Spleen (tissue), 7 donors: ENCODE measurements at regions not wholly inside any gene's neighbourhood (a gene's known extent, or its start where the extent isn't known, plus 50 kb on each side); places are given as distances from the start of the nearest gene placed in this dataset.

ENCODE experiments used
- CTCF ChIP-seq, 11 experiments: fragments of 200-600 bp in 7 of 11; fragments of 450-650 bp in 4 of 11; sonication (generic) in 4 of 11; IDR thresholded peaks in 8 of 11; conservative IDR thresholded peaks in 3 of 11; 1 replicate in 7 of 11; 2 replicates in 4 of 11; pipeline versions ENCODE4 v1.4.0 to v1.8.0; 2016 to 2021; ENCODE audit warnings: antibody characterized with exemption in 11 of 11, inconsistent platforms in 4 of 11, mild to moderate bottlenecking in 1 of 11
- POLR2A ChIP-seq, 3 donors: fragments of 450-650 bp; IDR thresholded peaks; one replicate each; pipeline ENCODE4 v1.5.1; 2017; ENCODE audit warnings: antibody characterized with exemption in 3 of 3, mild to moderate bottlenecking in 1 of 3
- donor health status: DM: no; HTN: no; CAD: no; lungs with moderate emphysema.
- donor health status: DM: no; HTN: no; CAD: no.
- donor health status: DM: no; HTN: no; CAD: no.

DNA sequence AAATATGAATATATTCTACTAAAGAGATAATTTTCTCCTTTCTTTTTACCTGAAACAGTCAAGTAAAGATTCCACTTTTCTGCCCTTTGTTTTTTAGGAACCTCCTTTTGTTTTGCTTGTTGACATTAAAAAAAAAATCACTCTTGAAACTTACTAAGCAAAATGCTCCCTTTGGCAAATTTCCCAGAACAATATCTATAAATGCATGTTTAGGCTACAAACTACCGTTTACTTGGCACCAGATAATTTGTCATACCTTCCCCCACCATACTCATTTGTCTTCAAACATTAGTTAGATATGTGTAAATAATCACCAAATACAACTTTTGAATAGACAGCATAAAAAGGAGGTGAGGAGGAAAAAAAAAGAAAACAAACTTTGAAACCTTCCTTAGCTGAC lies 604.7 kb downstream of the RFPL4B start:
- TF ChIP-seq CTCF (IDR thresholded peaks at IDR 0.05 in 8 of 11, conservative IDR thresholded peaks at IDR 0.05 in 3 of 11), result no peak
- no peak for TF ChIP-seq POLR2A (IDR thresholded peaks at IDR 0.05)
